Esophagus muscularis mucosa (tissue), 4 donors: ENCODE measurements at regions not wholly inside any gene's neighbourhood (a gene's known extent, or its start where the extent isn't known, plus 50 kb on each side); places are given as distances from the start of the nearest gene placed in this dataset.

ENCODE experiments used
- DNase-seq: peaks from one replicate; pipeline ENCODE4 v3.0.0-alpha.2; 2017; ENCODE audit errors: extremely low spot score
- H3K27ac ChIP-seq, 4 donors: fragments of 200-600 bp; sonication (generic); replicated peaks in 1 of 4; 1 replicate in 3 of 4; 2 replicates in 1 of 4; pipeline ENCODE4 v1.5.1; 2016 to 2019; ENCODE audit warnings: mild to moderate bottlenecking in 1 of 4
- H3K27me3 ChIP-seq, 4 donors: fragments of 200-600 bp; sonication (generic); one replicate each; pipeline versions ENCODE4 v1.5.1 to v1.6.0; 2016 to 2019
- H3K36me3 ChIP-seq, 4 donors: fragments of 200-600 bp; sonication (generic); one replicate each; pipeline ENCODE4 v1.5.1; 2016 to 2019
- H3K4me1 ChIP-seq, 4 donors: fragments of 200-600 bp; sonication (generic); one replicate each; pipeline ENCODE4 v1.5.1; 2016 to 2019
- H3K4me3 ChIP-seq, 4 donors: fragments of 200-600 bp; sonication (generic); 1 replicate in 2 of 4; 2 replicates in 2 of 4; pipeline ENCODE4 v1.5.1; 2016 to 2019; ENCODE audit warnings: mild to moderate bottlenecking in 4 of 4, moderate library complexity in 1 of 4
- H3K9me3 ChIP-seq, 4 donors: fragments of 200-600 bp; sonication (generic); 1 replicate in 3 of 4; 2 replicates in 1 of 4; pipeline ENCODE4 v1.5.1; 2016 to 2019
- EP300 ChIP-seq: sonication (generic); formaldehyde crosslinking; IDR thresholded peaks from one replicate; pipeline ENCODE4 v1.6.1; 2017; ENCODE audit warnings: antibody characterized with exemption
- POLR2A ChIP-seq: fragments of 450-650 bp; IDR thresholded peaks from one replicate; pipeline ENCODE4 v1.6.1; 2017; ENCODE audit warnings: antibody characterized with exemption, moderate library complexity, mild to moderate bottlenecking, low read depth
- POLR2AphosphoS5 ChIP-seq, 2 donors: sonication (generic); formaldehyde crosslinking; IDR thresholded peaks; one replicate each; pipeline ENCODE4 v1.6.1; 2017; ENCODE audit warnings: antibody characterized with exemption in 2 of 2
- WGBS: methylation state at CpG from one replicate; pipeline ENCODE4 v1.1.5; 2018; 5-methylcytosine and 5-hydroxymethylcytosine counted together
- intact Hi-C: fragments of 100-400 bp; cut with DNase I; formaldehyde crosslinking; loops from one replicate; pipeline ENCODE4 v1.15.1; 2023
- TF ChIP-seq, protein P1 (sequence below), 3 experiments: fragments of 200-600 bp in 2 of 3; fragments of 450-650 bp in 1 of 3; sonication (generic) in 2 of 3; IDR thresholded peaks; one replicate each; pipeline ENCODE4 v1.5.1; 2017 to 2019; ENCODE audit warnings: antibody characterized with exemption in 3 of 3, mild to moderate bottlenecking in 2 of 3, moderate library complexity in 1 of 3

GRCh38 chr10:64316416-64316815, 795.2 kb downstream of the REEP3 start:
- Histone ChIP-seq H3K9me3 (no peaks in the 10 kb centered on the region), H3K4me3 (no peak overlapping the region), H3K4me1 (no peaks in the 10 kb centered on the region), H3K27me3 (no peaks in the 10 kb centered on the region), H3K36me3 (no peaks in the 10 kb centered on the region), H3K27ac (no peak overlapping the region)
- intact Hi-C loops = no loop called here
- TF ChIP-seq EP300 = no peak
- no peak for TF ChIP-seq POLR2AphosphoS5 (IDR thresholded peaks at IDR 0.05)
- TF ChIP-seq, protein P1, sequence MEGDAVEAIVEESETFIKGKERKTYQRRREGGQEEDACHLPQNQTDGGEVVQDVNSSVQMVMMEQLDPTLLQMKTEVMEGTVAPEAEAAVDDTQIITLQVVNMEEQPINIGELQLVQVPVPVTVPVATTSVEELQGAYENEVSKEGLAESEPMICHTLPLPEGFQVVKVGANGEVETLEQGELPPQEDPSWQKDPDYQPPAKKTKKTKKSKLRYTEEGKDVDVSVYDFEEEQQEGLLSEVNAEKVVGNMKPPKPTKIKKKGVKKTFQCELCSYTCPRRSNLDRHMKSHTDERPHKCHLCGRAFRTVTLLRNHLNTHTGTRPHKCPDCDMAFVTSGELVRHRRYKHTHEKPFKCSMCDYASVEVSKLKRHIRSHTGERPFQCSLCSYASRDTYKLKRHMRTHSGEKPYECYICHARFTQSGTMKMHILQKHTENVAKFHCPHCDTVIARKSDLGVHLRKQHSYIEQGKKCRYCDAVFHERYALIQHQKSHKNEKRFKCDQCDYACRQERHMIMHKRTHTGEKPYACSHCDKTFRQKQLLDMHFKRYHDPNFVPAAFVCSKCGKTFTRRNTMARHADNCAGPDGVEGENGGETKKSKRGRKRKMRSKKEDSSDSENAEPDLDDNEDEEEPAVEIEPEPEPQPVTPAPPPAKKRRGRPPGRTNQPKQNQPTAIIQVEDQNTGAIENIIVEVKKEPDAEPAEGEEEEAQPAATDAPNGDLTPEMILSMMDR (IDR thresholded peaks at IDR 0.05) = no peak
- TF ChIP-seq POLR2A = no peak
- DNase-seq = no peak
- 0% methylated on average over 1 of the region's 1 CpG for WGBS

DNA sequence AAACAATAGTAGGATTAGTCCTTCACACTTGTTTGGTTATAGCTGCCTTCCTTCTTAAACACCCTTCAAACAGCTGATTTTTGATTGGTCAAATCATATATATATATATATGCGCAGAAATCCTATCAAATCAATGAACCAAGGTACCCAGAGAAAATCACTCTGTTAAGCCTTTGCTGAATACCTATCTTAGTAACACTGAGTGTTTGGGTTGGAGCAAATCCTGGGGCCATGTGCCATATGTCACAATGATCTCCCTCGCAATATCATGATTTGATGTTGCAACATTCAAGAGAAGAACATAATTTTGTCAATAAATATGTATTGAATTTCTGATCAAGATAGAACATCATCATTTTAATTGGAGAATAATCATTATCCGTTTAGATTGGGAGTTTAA, 795.6 kb downstream of the REEP3 start:
- 87% methylated on average over 3 of the region's 3 CpGs for WGBS
- H3K4me1 ChIP-seq = no peaks in the 10 kb centered on the region
- no peak for TF ChIP-seq POLR2A
- TF ChIP-seq EP300 = no peak
- TF ChIP-seq, protein P1 (IDR thresholded peaks at IDR 0.05) = no peak
- no peak for TF ChIP-seq POLR2AphosphoS5 (IDR thresholded peaks at IDR 0.05)
- no peak overlapping the region for H3K4me3 ChIP-seq
- H3K27ac ChIP-seq = no peak overlapping the region
- intact Hi-C loops = no loop called here
- DNase-seq = no peak
- no peaks in the 10 kb centered on the region for H3K27me3 ChIP-seq
- no peaks in the 10 kb centered on the region for H3K9me3 ChIP-seq
- H3K36me3 ChIP-seq = no peaks in the 10 kb centered on the region

DNA sequence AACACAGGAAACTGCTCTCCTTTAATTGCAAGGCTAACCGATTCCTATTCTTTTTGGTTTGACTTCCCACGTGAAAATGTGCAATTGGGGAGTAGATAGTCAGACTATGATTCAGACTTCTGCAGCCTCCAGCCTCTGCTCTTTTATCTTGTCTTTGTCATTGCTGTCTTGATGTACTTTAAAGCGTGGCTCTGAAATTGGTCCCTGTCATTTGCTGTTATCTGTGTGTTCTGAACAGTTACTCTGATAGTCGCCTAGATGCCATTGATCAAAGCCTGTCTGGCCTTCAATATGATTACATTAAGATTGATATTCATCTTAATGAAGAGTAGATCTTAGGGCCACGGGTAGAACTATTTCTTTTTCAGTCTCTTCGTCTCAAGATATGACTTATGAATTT, 799.2 kb downstream of the REEP3 start:
- 63% methylated on average over 6 of the region's 6 CpGs for WGBS
- intact Hi-C loops = no loop called here
- H3K9me3 ChIP-seq = peaks cover 0 to 6% (median 0%) of the 10 kb centered on the region in 4 donors
- H3K36me3 ChIP-seq = no peaks in the 10 kb centered on the region
- no peaks in the 10 kb centered on the region for H3K27me3 ChIP-seq
- H3K4me1 ChIP-seq = no peaks in the 10 kb centered on the region
- H3K27ac ChIP-seq = no peak overlapping the region
- TF ChIP-seq EP300 (no peak), POLR2A (no peak), POLR2AphosphoS5 (IDR thresholded peaks at IDR 0.05) (no peak)
- TF ChIP-seq, protein P1 (IDR thresholded peaks at IDR 0.05) = no peak
- no peak overlapping the region for H3K4me3 ChIP-seq
- no peak for DNase-seq

- H3K9me3 ChIP-seq = peaks cover 0 to 8% (median 2%) of the 10 kb centered on the region in 4 donors
- no peak overlapping the region for H3K4me3 ChIP-seq
- 94% methylated on average over 5 of the region's 5 CpGs for WGBS
- no peaks in the 10 kb centered on the region for H3K36me3 ChIP-seq
- no peak for DNase-seq
- no peaks in the 10 kb centered on the region for H3K4me1 ChIP-seq
- H3K27ac ChIP-seq = no peak overlapping the region
- no peaks in the 10 kb centered on the region for H3K27me3 ChIP-seq
- intact Hi-C loops = no loop called here
- TF ChIP-seq POLR2AphosphoS5 (IDR thresholded peaks at IDR 0.05) = no peak
- TF ChIP-seq POLR2A = no peak
- no peak for TF ChIP-seq EP300
- TF ChIP-seq, protein P1 (IDR thresholded peaks at IDR 0.05) = no peak
These were observed 808.3 kb downstream of the REEP3 start for GRCh38 chr10:64329510-64329909.

GRCh38 chr10:64332551-64332950, 811.4 kb downstream of the REEP3 start:
- Histone ChIP-seq H3K4me1 (no peaks in the 10 kb centered on the region), H3K9me3 (no peaks in the 10 kb centered on the region), H3K36me3 (no peaks in the 10 kb centered on the region), H3K27ac (no peak overlapping the region), H3K27me3 (no peaks in the 10 kb centered on the region), H3K4me3 (no peak overlapping the region)
- intact Hi-C loops = no loop called here
- no peak for TF ChIP-seq POLR2AphosphoS5 (IDR thresholded peaks at IDR 0.05)
- TF ChIP-seq POLR2A = no peak
- no peak for TF ChIP-seq EP300
- TF ChIP-seq, protein P1 (IDR thresholded peaks at IDR 0.05) = no peak
- 55% methylated on average over 1 of the region's 1 CpG for WGBS
- no peak for DNase-seq
